ENCODE measurements at regions not wholly inside any gene's neighbourhood (a gene's known extent, or its start where the extent isn't known, plus 50 kb on each side); places are given as distances from the start of the nearest gene placed in this dataset.

DNA sequence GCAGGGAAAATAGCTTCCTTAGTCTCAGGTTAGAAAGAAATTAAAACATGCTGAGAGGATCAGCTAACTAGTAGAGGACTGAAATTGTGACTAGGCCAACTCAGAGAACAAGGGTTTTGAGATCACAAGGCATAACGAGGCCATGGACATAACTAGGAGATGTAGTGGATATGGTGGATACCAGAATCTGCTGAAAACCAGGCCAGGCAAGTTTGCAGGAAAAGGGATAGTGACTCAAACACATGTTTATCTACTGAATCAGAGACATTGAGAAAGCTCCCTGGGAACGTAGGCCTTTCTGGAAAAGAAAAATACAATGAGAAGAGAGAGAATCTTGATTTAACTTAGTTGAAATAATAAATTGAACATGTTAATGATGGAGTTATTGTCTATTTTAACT, 326.5 kb upstream of the GBE1 start:
- DNase-seq (ENCODE audit: low read depth), result no peak

DNA sequence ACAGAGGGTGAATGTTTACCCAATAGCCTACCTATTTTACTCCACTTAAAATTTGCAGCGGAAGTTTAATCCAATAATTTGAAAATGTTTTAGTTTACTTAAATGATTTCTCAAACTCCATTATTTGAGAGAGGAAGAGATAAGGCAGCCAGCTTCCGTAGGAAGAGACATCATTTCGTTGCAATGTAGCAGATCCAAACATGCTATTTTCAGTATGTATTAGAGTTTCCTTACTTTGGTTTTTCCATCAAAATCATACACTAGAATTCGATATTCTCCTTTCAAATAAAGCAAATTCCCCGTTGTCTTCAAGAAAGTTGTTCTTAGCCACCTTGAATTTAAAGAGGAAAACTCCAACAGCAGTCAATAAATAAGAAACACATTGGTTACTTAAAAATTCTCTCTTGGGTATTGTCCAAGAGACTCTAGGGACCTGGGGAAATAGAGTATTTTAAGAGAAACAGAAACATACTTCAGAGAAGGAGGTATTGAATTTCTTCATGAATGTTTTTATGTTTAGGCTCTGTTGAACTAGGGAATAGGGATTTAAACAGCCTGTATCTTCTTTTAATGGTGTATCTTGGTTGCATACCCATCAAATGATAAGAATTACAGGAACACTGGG, 324.5 kb upstream of the GBE1 start:
- DNase-seq (ENCODE audit: low read depth), result no peak

DNA sequence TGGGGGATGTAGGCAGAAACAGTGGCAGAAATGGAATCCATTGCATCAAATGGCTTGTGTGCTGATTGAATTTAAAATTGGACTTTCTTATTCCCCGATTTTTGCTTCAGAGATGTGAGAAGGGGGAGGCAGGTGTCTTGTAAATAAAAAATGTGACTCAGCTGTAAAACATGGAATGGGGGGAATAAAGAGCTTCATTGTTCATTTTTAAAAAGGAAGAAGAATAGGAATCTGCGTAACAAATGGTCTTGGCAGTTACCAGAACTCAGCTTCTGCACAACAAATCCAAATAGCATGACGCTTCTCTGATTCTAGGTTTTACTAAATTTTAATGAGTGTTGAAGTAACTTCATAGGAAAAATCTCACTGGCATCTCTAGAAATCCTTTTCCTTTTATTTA, 323.9 kb upstream of the GBE1 start:
- DNase-seq (ENCODE audit: low read depth), result no peak

DNA sequence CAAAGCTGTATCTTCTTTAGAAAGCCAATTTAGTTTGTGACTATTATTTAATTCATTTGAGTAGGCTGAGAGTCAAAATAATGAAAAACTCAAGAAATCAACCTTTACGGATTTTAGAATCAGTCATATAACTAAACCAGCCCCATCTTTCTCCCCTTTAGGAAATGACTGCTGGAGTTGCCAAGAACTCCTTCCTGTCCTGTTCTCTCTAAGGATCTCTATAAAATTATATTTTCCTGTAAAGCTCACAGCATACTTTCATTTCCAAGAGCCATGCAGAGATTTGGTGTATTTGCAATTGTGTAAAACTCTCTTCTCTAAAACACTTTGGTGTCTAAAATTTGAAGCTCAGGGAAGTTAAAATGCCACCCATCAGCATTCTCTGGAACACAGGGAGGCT, 323.4 kb upstream of the GBE1 start:
- DNase-seq (ENCODE audit: low read depth), result no peak

DNA sequence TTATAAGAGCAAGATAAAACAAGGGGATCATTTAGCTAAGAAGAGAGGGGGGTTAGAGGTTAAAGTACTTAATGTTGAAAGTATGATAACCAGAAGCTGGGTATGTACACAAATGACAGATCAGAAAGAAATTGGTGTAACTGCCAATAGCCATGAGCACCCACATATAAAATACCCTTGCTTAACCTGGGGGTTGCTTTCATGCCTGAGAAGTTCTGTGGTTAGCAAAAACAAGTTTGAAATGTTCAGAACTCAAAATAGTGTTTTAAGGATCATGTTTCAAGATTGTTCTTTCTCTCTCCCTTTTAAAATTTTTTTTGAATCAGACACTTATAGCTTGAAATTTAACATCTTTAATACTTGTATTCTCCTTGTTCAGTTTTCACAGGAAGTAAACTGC, 321.4 kb upstream of the GBE1 start:
- no peak for DNase-seq (ENCODE audit: low read depth)

DNA sequence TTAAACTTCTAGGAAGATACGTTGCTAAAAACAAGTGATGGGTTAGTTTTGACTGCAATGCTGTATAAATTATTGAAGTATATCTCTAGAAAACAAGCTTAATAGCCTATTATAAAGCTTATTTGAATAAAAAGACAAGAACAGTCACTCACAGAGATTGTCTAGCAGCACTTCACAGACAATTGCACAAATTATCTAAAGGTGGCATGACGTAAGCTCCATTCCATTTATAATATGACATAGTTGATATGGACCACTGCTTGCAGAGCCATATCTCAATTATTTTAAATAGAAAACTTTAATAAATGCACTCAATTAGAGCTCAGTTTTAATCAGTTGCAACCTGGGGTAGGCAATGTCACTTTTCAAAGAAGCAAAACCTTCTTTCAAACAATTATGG, 319.9 kb upstream of the GBE1 start:
- DNase-seq (ENCODE audit: low read depth), result no peak

DNA sequence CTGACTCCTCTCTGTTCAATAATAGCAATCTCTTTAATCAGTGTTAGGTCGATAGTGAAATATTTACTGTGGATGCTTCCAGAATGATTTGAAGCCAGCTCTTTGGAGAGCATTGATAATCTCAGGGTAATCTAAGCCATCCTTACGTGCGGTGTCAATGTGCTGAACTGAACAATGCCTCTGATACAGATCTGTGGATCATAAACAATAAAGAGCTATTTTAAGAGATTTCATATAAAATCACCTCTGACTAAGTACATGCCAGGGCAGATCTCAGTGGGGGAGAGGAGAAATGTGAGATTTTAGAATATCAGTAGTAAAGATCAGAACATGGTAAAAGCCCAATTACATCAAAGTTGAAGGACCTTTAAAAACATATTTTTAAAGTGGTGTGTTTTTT, 319.3 kb upstream of the GBE1 start:
- no peak for DNase-seq (ENCODE audit: low read depth)

DNA sequence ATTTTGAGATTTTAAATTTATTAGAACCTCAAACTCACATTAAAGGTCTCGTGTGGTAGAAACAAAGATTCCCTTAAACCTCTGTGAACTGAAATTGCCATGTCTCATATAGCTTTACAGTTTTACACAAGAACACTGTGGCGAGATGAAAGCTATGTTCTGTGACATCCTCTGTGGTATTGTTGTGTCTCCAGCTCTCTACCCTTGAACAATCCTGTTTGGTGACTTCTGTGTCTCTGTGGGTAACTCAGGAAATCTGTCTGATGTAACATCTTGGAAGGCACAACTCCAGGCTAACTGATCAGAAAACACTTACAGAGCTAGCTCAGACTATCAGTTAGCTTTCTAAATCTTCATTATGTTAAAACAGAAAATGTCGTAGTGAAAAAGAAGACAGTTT, 318.8 kb upstream of the GBE1 start:
- no peak for DNase-seq (ENCODE audit: low read depth)

DNA sequence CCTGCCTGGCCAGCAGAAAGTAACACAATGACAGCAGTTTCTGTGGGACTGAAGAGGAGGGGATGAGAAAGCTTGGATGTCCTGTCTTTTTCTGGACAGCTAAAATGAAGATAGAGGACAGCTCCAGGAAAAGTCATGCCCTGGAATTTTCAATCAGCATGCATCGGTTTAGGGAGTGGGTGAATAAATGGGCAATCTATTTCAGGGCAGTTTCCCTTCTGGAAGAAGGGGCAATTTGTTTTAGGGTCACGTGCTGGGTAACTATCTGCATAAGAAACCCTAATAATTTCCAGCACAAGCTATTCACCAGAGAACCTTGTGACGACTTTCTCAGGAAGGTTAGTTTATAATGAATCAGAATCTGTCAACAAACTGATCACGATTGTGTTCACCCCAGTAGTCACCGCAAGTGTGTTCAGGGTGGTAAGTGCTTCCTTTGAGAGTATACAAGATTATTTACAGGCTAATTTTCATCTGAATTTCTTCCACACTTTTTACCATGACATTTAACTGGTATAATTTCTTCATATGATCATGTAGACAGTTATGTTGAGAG, 318.0 kb upstream of the GBE1 start:
- no peak for DNase-seq (ENCODE audit: low read depth)

DNA sequence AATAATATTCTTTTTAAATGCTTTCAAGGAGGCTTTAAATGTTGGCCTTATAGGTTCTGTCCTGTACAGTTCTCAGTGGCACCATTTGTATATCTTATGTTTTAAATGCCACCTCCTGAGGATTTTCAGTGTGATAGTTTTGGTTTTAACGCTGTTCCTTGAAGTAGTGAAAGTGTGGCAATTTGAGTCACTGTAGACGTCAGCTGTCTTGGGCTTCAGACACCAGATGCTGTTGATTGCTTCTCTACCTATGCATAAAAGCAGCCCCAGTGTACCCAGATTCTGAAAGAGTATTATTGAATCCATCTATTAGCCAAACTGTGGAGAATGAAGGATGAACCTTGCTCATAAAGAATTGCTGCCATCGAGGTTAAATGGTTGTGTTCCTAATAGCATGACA, 316.8 kb upstream of the GBE1 start:
- DNase-seq (ENCODE audit: low read depth), result no peak

DNA sequence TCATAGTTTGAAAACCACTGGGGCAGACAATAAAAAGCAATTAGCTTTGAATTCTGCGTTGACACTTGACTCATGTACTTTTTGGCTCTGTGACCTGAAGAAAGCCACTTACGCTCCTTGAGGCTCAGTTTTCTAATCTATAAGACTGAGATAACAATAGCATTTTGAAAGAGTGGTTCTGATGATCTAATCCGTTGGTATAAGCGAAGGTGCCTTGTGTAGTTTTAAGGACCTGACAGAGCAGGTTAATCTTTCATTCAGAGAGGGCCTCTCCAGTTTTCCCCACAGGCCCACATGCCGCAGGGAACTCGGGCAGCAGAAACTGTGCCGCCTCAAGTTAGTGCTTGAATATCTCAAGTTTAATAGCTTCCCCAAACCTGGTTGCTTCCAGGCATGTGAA, 306.0 kb upstream of the GBE1 start:
- DNase-seq (ENCODE audit: low read depth), result no peak

DNA sequence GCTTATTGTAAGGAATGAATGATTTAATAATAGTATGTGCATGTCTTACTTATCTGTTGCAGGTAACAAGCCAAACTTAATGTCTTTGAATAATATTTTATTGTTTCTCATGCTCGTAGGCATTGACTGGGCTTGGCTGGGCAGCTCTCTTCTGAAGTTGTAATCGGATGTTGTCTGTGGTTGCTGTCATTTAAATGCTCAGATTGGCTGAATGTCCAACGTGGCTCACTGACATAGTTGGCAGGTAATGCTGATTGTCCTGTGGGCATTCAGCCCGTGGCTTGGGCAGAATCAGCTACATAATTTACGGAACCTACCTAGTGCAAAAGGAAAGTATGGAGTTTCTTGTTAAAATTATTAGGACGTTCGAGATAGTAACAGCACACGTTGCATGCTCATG, 297.4 kb upstream of the GBE1 start:
- no peak for DNase-seq (ENCODE audit: low read depth)

DNA sequence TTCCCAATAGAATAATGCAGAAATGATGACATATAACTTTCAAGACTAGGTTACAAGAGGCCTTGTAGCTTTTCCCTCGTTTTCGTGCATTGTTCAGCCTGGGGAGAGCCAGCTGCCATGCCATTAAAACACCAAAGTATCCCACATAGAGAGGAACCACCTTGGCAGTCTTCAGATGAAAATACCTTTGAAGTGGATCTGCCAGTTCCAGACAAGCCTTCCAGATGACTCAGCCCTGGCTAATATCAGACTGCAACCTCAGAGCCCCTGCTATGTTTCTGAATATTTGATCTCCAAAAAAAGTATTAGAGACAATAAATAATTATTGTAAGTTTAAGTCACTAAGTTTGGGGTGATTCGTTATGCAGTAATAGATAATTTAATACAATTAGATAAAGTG, 294.3 kb upstream of the GBE1 start:
- no peak for DNase-seq (ENCODE audit: low read depth)

DNA sequence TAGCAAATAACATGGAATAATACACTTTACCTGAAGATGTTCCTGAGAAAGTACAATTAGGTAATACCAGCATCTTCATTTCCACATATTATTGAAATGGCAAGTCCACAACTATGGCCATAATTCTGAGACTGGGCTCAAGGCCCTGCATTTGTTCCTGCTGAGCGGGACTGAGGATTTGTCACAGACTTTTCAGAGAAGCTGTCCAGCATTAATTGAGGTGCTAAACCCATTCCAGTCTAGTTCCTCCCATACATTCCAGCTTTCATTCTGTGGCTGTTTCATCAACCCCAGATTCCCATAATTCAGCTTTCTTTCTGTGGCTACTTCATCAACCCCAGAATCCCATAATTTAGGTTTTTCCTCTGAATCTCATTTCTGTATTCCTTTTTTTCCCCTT, 293.4 kb upstream of the GBE1 start:
- DNase-seq (ENCODE audit: low read depth), result no peak

DNA sequence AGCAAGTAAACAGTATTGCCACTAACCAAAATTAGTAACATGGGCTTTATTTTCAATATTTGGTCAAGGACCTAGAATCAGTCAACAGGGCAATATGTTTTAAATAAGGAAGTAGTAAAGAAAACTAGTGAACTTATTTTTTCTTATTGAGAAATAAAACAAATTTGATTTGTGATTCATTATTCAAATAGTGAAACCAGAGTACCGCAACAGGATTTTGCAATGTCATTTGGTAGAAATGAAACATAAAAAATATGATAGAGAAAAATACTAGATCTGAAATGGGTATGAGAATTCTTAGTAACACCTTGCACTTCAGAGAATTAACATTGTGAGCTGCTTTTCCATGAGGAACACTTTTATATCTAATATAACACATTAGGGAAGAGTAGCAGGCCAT, 291.8 kb upstream of the GBE1 start:
- no peak for DNase-seq (ENCODE audit: low read depth)

DNA sequence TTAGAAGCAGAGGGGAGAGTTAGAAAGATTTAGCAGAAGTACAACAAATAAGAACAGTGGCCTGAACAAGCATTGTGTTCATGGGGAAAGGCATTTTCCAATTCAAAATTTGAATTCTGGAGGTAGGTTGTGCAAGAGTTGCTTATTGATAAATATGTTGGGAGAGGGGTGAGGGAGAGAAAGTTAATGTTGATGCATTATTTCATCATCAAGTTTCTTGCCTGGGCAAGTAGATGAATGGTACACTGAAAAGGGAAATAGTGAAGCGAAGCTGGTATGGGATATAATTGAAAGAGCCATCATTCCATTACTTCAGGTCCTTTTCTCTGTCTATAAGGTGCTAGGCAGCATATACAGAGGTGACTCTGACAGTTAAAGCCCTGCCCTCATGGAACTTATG, 288.9 kb upstream of the GBE1 start:
- no peak for DNase-seq (ENCODE audit: low read depth)

DNA sequence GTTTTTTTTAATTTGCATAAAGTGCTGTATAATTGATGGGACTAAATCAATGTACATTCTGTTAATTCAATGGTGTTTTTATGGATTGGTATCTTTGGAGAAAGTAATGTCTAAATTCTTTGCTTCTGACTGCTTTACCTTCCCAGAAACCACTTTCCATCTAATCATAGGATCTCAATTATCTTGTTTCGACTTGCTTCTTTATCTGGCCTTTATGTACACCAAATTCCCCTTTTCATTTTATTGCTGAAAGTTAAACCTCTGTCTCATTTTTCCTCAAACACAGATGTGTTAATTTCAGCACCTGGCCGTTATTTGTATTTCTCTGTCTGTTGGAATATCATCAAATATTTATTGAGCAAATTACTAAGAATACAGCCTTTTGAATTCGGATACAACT, 287.3 kb upstream of the GBE1 start:
- no peak for DNase-seq (ENCODE audit: low read depth)

DNA sequence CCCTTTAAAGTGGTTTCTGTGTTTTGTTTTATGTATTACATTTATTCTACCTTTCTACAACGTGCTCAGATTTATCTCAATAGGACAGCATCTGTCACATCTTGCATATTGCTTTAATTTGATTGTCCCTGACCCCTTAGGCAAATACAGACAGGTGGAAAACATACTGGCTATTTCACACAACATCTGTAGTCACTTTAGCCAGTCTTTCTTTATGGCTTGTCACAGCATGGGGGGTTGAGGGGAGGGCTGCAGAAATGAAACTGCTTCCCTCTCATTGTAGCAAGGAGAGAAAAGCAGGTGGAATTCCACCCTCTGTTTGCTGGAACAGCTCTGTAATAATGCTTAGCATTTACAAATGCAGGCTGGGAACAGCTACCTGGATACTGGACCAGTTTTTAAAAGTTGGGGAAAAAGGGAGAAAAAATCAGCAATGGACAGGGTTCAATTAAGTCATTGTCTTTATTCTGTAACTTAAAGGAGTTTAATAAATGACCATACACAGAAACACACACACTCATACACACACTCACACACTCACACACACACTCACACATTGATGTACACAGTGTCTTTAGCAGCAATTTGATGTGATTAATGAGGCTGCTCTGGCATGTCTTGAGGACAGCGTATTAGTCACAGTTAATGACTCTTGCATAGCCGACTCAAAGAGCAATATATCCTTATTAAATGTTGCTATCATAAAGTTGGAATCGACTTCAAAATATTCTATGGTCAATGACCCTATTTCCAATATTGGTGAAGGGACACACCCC, 283.7 kb upstream of the GBE1 start:
- no peak for DNase-seq (ENCODE audit: low read depth)

DNA sequence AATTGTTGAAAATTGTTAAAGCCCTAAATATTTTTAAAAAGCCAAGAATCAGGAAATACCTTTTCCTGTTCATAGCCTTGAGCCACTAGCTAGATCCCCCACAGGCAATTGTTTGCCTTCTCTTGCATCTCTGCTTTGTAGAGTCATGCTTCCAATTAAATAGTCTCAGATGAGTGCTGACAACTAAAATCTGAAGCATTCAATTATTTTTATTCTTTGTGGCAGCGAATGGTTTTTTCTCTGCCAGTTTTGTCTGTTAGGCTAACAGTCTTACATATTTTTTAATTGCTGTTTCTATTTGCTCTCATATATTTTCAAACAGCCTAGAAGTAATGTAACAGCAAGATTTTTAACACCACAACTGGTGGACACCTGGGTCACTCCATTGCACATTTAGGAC, 277.1 kb upstream of the GBE1 start:
- DNase-seq (ENCODE audit: low read depth), result no peak

DNA sequence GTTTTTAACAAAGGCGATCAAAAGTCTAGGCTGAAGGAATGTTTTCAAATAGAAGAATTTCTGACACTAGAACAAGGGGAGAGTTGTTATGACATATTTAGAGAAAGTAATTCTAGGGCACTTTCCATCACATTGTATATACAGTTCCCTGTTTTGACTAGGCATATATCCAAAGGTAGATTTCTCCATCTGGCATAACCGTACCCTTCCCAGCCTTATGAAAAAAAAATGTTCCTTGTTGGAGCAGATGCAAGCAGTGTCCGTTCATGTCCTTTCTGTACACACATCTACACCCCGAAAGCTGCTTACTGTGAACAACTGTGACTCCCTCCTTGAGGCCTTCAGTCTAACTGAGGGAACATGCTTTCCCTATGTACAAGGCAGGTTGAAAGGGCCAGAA, 271.7 kb upstream of the GBE1 start:
- no peak for DNase-seq (ENCODE audit: low read depth)

DNA sequence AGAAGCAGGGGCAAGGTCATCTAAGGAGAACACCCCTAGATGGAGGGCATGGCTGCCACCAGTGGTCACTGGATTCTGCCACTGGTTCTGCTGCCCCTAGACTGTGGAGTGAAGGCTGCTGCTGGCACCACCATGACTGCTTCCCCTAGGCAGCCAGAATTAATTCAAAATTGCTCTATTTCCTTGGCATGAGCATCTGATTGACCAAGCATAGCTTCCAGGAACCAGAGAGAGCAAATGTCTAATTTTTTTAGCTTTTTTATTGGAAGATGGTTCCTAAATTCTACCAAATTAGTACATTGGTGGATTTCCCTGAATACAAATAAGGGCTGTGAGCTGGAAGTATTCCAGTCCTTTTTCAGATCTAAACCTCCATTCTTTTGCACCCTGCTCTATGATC, 270.2 kb upstream of the GBE1 start:
- no peak for DNase-seq (ENCODE audit: low read depth)

DNA sequence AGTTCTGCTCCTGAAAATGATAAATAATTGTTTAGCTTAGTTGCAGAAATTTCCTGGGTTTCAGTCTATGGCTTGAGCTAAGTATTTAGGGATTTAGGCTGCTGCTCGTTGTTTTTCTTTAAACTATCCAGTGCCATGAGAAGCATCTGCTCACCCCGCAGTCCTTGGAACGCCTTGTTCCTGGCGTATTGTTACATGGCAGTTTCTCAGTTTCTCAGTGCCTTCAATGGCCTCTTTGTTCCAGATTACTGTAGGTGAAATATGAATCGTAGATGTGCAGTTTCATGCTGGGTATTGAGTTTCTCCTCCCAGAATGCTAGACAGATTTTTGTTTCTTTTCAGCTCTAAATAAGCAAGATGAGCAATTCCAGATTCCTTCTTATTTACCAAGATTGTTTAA, 269.5 kb upstream of the GBE1 start:
- no peak for DNase-seq (ENCODE audit: low read depth)

DNA sequence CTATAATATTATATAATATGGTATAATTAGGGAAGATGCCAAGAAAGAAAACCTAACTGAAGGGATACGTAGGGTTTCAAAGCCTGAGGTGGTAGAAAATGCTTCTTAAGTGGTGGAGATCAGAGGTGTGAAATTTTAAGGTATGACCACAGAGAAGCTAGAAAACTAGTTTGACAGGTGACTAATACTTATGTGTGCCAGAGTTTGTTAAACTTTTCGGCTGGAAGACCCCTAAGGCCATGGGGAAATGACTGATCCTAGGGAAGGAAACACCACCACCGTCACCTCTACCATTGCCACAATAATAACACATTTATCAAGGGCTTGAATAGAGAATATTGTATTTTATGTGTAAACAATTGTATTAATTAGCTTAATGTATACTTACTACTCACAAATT, 261.4 kb upstream of the GBE1 start:
- no peak for DNase-seq (ENCODE audit: low read depth)

DNA sequence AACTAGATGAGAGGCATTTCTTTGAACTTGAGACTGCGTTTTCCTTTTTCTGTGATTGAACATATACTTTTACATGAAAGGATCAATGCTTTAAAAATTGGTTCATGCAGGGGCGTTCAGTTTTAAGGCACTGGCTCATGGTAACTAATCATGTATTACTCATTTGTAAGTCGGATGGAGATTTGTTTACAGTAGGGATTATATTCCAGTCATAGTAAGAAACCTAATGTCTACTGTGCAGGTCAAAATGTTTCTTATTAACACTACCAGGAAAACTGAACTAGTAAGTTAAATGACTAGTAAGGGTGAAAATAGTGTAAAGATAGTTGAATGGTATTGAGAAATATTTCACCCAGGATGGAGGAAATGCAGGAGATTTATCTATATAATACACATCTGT, 258.8 kb upstream of the GBE1 start:
- no peak for DNase-seq (ENCODE audit: low read depth)

Data from activated T-cell treated with anti-CD3 and anti-CD28 coated beads for 48 hours (primary cell).